ENCODE measurements at regions not wholly inside any gene's neighbourhood (a gene's known extent, or its start where the extent isn't known, plus 50 kb on each side); places are given as distances from the start of the nearest gene placed in this dataset.

DNA sequence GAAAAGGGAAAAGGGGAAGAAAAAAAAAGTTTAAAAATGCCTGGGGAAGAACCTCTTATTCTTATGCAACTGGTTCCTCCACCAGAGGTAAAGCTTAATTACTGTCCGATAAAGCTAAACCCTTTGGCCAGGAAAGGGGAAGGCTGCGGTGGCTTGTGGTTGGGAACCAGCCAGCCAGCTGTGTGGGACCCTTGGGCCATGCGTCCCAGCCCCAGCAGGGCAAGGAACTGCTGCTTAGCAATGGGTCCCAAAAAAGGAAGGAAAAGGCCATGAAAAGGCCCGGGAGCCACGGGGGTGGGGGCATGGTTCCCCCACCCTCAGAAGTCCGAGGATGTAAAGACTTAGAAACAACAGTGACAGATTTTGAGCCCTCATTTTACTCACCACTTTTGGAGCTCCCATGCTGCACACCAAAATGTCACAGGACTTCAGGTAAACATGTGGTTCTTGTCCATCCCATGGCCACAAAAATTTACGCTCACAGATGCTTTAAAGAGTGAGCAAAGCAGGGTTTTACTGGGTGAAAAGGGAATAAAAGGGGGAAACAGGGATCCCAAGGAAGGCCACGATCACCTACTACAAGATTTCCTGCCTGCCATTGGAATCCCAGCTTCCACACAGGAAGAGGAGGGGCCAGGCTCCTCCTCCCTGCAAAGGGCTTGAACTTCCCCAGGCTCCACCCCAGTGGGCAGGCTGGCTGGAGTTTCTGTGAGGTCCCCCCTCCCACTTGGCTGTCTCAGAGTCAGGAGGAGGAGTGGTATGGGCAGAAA, 1234.7 kb upstream of the GJE1 start:
- TF ChIP-seq EZH2phosphoT487 (IDR thresholded peaks at IDR 0.05; ENCODE audit: low read length), result no peak
- TF ChIP-seq, protein P1, sequence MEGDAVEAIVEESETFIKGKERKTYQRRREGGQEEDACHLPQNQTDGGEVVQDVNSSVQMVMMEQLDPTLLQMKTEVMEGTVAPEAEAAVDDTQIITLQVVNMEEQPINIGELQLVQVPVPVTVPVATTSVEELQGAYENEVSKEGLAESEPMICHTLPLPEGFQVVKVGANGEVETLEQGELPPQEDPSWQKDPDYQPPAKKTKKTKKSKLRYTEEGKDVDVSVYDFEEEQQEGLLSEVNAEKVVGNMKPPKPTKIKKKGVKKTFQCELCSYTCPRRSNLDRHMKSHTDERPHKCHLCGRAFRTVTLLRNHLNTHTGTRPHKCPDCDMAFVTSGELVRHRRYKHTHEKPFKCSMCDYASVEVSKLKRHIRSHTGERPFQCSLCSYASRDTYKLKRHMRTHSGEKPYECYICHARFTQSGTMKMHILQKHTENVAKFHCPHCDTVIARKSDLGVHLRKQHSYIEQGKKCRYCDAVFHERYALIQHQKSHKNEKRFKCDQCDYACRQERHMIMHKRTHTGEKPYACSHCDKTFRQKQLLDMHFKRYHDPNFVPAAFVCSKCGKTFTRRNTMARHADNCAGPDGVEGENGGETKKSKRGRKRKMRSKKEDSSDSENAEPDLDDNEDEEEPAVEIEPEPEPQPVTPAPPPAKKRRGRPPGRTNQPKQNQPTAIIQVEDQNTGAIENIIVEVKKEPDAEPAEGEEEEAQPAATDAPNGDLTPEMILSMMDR (IDR thresholded peaks at IDR 0.05; ENCODE audit: low read length), result no peak
- no peak for TF ChIP-seq EZH2 (optimal IDR thresholded peaks at IDR 0.05; ENCODE audit: low read depth, low read length)
- Histone ChIP-seq H3K27ac (ENCODE audit: low read length) (peak overlapping the region; percentile 35; the same call in 1 of the 2 replicates), H3K27me3 (replicated peaks; ENCODE audit: insufficient read depth, low read length) (no peaks in the 10 kb centered on the region), H3K9me2 (replicated peaks; ENCODE audit: insufficient read depth, low read length) (no peaks in the 10 kb centered on the region), H4K20me1 (ENCODE audit: insufficient read depth, low read length) (no peaks in the 10 kb centered on the region), H3K79me2 (ENCODE audit: low read length) (peaks cover 45% of the 10 kb centered on the region), H3F3A (ENCODE audit: insufficient read depth, low read length) (no peaks in the 10 kb centered on the region), H3K4me1 (ENCODE audit: low read length) (no peaks in the 10 kb centered on the region), H3K4me2 (ENCODE audit: low read depth, low read length) (peak overlapping the region; percentile 44; the same call in 1 of the 2 replicates), H3K9ac (ENCODE audit: low read length) (peak overlapping the region; percentile 51; the same call in 1 of the 2 replicates), H3K9me3 (replicated peaks; ENCODE audit: insufficient read depth, low read length) (no peaks in the 10 kb centered on the region), H2AFZ (ENCODE audit: low read length) (peak overlapping the region; percentile 9; the same call in 1 of the 2 replicates), H3K36me3 (replicated peaks; ENCODE audit: insufficient read depth, low read length) (no peaks in the 10 kb centered on the region), H3K4me3 (ENCODE audit: low read length) (peak overlapping the region; percentile 65)
- DNase-seq, result peak; percentile 14

DNA sequence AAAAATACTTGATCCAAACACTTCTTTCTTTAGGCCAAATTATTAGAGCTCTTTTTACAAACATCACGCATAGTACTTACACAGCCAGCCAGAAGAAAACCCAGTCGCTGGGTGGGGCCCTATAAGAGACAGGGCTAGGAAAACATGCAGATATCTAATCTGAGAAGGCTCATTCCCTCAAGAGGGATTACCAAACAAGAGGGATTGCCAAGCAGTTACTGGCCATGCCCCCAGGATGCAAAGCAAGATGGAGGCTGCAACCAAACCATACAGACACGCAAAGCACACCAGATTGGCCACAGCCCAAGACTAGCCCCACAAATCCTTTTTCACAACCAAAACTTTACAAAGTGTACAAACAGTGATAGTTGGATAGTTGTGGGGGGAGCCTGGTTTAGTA, 1235.4 kb upstream of the GJE1 start:
- Histone ChIP-seq H3K4me1 (ENCODE audit: low read length) (no peaks in the 10 kb centered on the region), H3K4me3 (ENCODE audit: low read length) (peak overlapping the region; percentile 65), H3K27ac (ENCODE audit: low read length) (peak overlapping the region; percentile 35; the same call in 1 of the 2 replicates), H4K20me1 (ENCODE audit: insufficient read depth, low read length) (no peaks in the 10 kb centered on the region), H3K79me2 (ENCODE audit: low read length) (peaks cover 48% of the 10 kb centered on the region), H3K4me2 (ENCODE audit: low read depth, low read length) (peak overlapping the region; percentile 44; the same call in 1 of the 2 replicates), H3K9me2 (replicated peaks; ENCODE audit: insufficient read depth, low read length) (no peaks in the 10 kb centered on the region), H3K9me3 (replicated peaks; ENCODE audit: insufficient read depth, low read length) (no peaks in the 10 kb centered on the region), H2AFZ (ENCODE audit: low read length) (peak overlapping the region; percentile 9; the same call in 1 of the 2 replicates), H3F3A (ENCODE audit: insufficient read depth, low read length) (no peaks in the 10 kb centered on the region), H3K9ac (ENCODE audit: low read length) (peak overlapping the region; percentile 51; the same call in 1 of the 2 replicates), H3K36me3 (replicated peaks; ENCODE audit: insufficient read depth, low read length) (no peaks in the 10 kb centered on the region), H3K27me3 (replicated peaks; ENCODE audit: insufficient read depth, low read length) (no peaks in the 10 kb centered on the region)
- TF ChIP-seq, protein P1 (IDR thresholded peaks at IDR 0.05; ENCODE audit: low read length), result no peak
- no peak for TF ChIP-seq EZH2 (optimal IDR thresholded peaks at IDR 0.05; ENCODE audit: low read depth, low read length)
- no peak for TF ChIP-seq EZH2phosphoT487 (IDR thresholded peaks at IDR 0.05; ENCODE audit: low read length)
- no peak for DNase-seq

DNA sequence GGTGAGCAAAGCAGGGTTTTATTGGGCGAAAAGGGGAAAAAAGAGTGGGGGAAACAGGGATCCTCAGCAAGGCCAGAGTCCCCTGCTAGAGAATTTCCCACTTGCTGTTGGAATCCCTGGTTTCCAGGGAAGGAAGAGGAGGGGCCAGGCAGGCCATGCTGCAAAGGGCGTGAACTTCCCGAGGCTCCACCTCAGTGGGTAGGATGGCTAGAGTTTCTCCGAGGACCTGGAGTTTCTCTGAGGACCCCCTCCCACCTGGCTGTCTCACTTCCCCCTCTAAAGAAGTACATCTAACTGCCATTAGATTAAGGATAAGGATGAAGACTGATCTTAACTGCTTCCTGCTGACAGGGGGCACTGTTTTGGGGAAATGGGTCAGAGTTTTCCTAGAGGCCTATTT, 1239.3 kb upstream of the GJE1 start:
- H4K20me1 ChIP-seq (ENCODE audit: insufficient read depth, low read length), result no peaks in the 10 kb centered on the region
- no peak overlapping the region for H3K9ac ChIP-seq (ENCODE audit: low read length)
- H3K9me2 ChIP-seq (replicated peaks; ENCODE audit: insufficient read depth, low read length), result no peaks in the 10 kb centered on the region
- H3K36me3 ChIP-seq (replicated peaks; ENCODE audit: insufficient read depth, low read length), result no peaks in the 10 kb centered on the region
- H3F3A ChIP-seq (ENCODE audit: insufficient read depth, low read length), result no peaks in the 10 kb centered on the region
- H3K9me3 ChIP-seq (replicated peaks; ENCODE audit: insufficient read depth, low read length), result no peaks in the 10 kb centered on the region
- no peak overlapping the region for H3K27ac ChIP-seq (ENCODE audit: low read length)
- no peak overlapping the region for H3K4me3 ChIP-seq (ENCODE audit: low read length)
- no peaks in the 10 kb centered on the region for H3K4me1 ChIP-seq (ENCODE audit: low read length)
- H2AFZ ChIP-seq (ENCODE audit: low read length), result no peak overlapping the region
- H3K79me2 ChIP-seq (ENCODE audit: low read length), result peaks cover 48% of the 10 kb centered on the region
- DNase-seq, result no peak
- TF ChIP-seq, protein P1 (IDR thresholded peaks at IDR 0.05; ENCODE audit: low read length), result no peak
- no peak for TF ChIP-seq EZH2phosphoT487 (IDR thresholded peaks at IDR 0.05; ENCODE audit: low read length)
- H3K27me3 ChIP-seq (replicated peaks; ENCODE audit: insufficient read depth, low read length), result no peaks in the 10 kb centered on the region
- no peak overlapping the region for H3K4me2 ChIP-seq (ENCODE audit: low read depth, low read length)
